Stomach (tissue), 4 donors: ENCODE measurements at regions not wholly inside any gene's neighbourhood (a gene's known extent, or its start where the extent isn't known, plus 50 kb on each side); places are given as distances from the start of the nearest gene placed in this dataset.

ENCODE experiments used
- EP300 ChIP-seq: sonication (generic); formaldehyde crosslinking; IDR thresholded peaks from one replicate; pipeline ENCODE4 v1.6.1; 2017; ENCODE audit warnings: antibody characterized with exemption
- POLR2A ChIP-seq, 4 donors: fragments of 450-650 bp; IDR thresholded peaks; one replicate each; pipeline ENCODE4 v1.6.1; 2016; ENCODE audit warnings: antibody characterized with exemption in 4 of 4, control low read depth in 2 of 4, mild to moderate bottlenecking in 1 of 4, moderate library complexity in 1 of 4
- POLR2AphosphoS5 ChIP-seq, 3 donors: sonication (generic); formaldehyde crosslinking; IDR thresholded peaks; one replicate each; pipeline ENCODE4 v1.6.1; 2016; ENCODE audit warnings: antibody characterized with exemption in 3 of 3
- TF ChIP-seq, protein P1 (sequence below), 7 experiments: fragments of 450-650 bp in 4 of 7; fragments of 200-600 bp in 3 of 7; sonication (generic) in 3 of 7; IDR thresholded peaks; one replicate each; pipeline ENCODE4 v1.5.1; 2016 to 2019; ENCODE audit warnings: antibody characterized with exemption in 7 of 7, control low read depth in 2 of 7, mild to moderate bottlenecking in 1 of 7

- TF ChIP-seq, protein P1, sequence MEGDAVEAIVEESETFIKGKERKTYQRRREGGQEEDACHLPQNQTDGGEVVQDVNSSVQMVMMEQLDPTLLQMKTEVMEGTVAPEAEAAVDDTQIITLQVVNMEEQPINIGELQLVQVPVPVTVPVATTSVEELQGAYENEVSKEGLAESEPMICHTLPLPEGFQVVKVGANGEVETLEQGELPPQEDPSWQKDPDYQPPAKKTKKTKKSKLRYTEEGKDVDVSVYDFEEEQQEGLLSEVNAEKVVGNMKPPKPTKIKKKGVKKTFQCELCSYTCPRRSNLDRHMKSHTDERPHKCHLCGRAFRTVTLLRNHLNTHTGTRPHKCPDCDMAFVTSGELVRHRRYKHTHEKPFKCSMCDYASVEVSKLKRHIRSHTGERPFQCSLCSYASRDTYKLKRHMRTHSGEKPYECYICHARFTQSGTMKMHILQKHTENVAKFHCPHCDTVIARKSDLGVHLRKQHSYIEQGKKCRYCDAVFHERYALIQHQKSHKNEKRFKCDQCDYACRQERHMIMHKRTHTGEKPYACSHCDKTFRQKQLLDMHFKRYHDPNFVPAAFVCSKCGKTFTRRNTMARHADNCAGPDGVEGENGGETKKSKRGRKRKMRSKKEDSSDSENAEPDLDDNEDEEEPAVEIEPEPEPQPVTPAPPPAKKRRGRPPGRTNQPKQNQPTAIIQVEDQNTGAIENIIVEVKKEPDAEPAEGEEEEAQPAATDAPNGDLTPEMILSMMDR (IDR thresholded peaks at IDR 0.05), result no peak
- TF ChIP-seq POLR2A (IDR thresholded peaks at IDR 0.05), result no peak
- TF ChIP-seq EP300, result no peak
- TF ChIP-seq POLR2AphosphoS5 (IDR thresholded peaks at IDR 0.05), result no peak
Measured at GRCh38 chr2:146989741-146990140, 855.1 kb upstream of the ACVR2A start.
